HepG2 (cell line): ENCODE measurements at regions not wholly inside any gene's neighbourhood (a gene's known extent, or its start where the extent isn't known, plus 50 kb on each side); places are given as distances from the start of the nearest gene placed in this dataset.
A peak's percentile ranks its signal among the peaks of the same experiment; 100 is the strongest.

Experiments used
- ATAD3A ChIP-seq: sonication (generic); formaldehyde crosslinking; IDR thresholded peaks from 2 replicates; pipeline ENCODE4 v1.4.0; 2020; ENCODE audit warnings: missing genetic modification reagents
- ATF7 ChIP-seq, 2 experiments: fragments of 450-650 bp in 1 of 2; sonication (generic) in 1 of 2; formaldehyde crosslinking in 1 of 2; IDR thresholded peaks; 2 replicates each; pipeline versions ENCODE4 v1.4.0 to v1.6.1; 2016 to 2020; ENCODE audit warnings: antibody characterized with exemption in 1 of 2, mild to moderate bottlenecking in 1 of 2, missing genetic modification reagents in 1 of 2
- HNF4A ChIP-seq: sonication (generic); formaldehyde crosslinking; IDR thresholded peaks from 2 replicates; pipeline ENCODE4 v1.4.0; 2020; ENCODE audit warnings: missing genetic modification reagents
- MED1 ChIP-seq: sonication (generic); formaldehyde crosslinking; IDR thresholded peaks from 2 replicates; pipeline ENCODE4 v1.4.0; 2020; ENCODE audit warnings: missing genetic modification reagents
- NFYB ChIP-seq: sonication (generic); formaldehyde crosslinking; IDR thresholded peaks from 2 replicates; pipeline ENCODE4 v1.4.0; 2020; ENCODE audit warnings: missing genetic modification reagents
- PLSCR1 ChIP-seq: sonication (generic); formaldehyde crosslinking; IDR thresholded peaks from 2 replicates; pipeline ENCODE4 v1.5.0; 2020; ENCODE audit warnings: missing genetic modification reagents, mild to moderate bottlenecking, borderline replicate concordance
- RAD51 ChIP-seq: fragments of 450-650 bp; IDR thresholded peaks from 2 replicates; pipeline ENCODE4 v1.6.1; 2016; ENCODE audit warnings: borderline replicate concordance
- SNAPC4 ChIP-seq: sonication (generic); formaldehyde crosslinking; IDR thresholded peaks from 2 replicates; pipeline ENCODE4 v1.4.0; 2020; ENCODE audit warnings: mild to moderate bottlenecking, missing genetic modification reagents
- ZFP90 ChIP-seq: sonication (generic); formaldehyde crosslinking; IDR thresholded peaks from 2 replicates; pipeline ENCODE4 v1.8.0; 2022; ENCODE audit warnings: missing genetic modification reagents, mild to moderate bottlenecking, inconsistent platforms, borderline replicate concordance
- ZMAT5 ChIP-seq: sonication (generic); formaldehyde crosslinking; IDR thresholded peaks from 2 replicates; pipeline ENCODE4 v1.5.0; 2020; ENCODE audit warnings: mild to moderate bottlenecking, low read depth, missing genetic modification reagents, borderline replicate concordance
- TF ChIP-seq, protein P1 (sequence below): sonication (generic); formaldehyde crosslinking; IDR thresholded peaks from 2 replicates; pipeline ENCODE4 v1.4.0; 2020; ENCODE audit warnings: mild to moderate bottlenecking, missing genetic modification reagents

GRCh38 chr3:20589275-20589674, 403.3 kb upstream of the SGO1 start (continued):
- TF ChIP-seq ZFP90 (CRISPR knock-in tag) (no peak), SNAPC4 (no peak), PLSCR1 (CRISPR knock-in tag) (no peak), ATF7 (IDR thresholded peaks at IDR 0.05) (0 out of 2 replicates have a peak, but pooled peaks have one; percentile 24), ATF7 (CRISPR knock-in tag; IDR thresholded peaks at IDR 0.05) (no peak), ATAD3A (CRISPR knock-in tag) (no peak), MED1 (CRISPR knock-in tag) (no peak), RAD51 (no peak), HNF4A (CRISPR knock-in tag) (no peak), ZMAT5 (no peak), NFYB (no peak)
- TF ChIP-seq, protein P1, sequence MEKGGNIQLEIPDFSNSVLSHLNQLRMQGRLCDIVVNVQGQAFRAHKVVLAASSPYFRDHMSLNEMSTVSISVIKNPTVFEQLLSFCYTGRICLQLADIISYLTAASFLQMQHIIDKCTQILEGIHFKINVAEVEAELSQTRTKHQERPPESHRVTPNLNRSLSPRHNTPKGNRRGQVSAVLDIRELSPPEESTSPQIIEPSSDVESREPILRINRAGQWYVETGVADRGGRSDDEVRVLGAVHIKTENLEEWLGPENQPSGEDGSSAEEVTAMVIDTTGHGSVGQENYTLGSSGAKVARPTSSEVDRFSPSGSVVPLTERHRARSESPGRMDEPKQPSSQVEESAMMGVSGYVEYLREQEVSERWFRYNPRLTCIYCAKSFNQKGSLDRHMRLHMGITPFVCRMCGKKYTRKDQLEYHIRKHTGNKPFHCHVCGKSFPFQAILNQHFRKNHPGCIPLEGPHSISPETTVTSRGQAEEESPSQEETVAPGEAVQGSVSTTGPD (CRISPR knock-in tag) = no peak
